ENCODE measurements at regions not wholly inside any gene's neighbourhood (a gene's known extent, or its start where the extent isn't known, plus 50 kb on each side); places are given as distances from the start of the nearest gene placed in this dataset.
"Not testable (repeated sequence)": the region's sequence is repeated elsewhere in the genome, so short reads cannot be mapped to it uniquely, and the experiment has no call there.

- no peak for DNase-seq (ENCODE audit: low spot score)
These were observed 541.5 kb downstream of the PCDH7 start for GRCh38 chr4:31261632-31262031.

DNA sequence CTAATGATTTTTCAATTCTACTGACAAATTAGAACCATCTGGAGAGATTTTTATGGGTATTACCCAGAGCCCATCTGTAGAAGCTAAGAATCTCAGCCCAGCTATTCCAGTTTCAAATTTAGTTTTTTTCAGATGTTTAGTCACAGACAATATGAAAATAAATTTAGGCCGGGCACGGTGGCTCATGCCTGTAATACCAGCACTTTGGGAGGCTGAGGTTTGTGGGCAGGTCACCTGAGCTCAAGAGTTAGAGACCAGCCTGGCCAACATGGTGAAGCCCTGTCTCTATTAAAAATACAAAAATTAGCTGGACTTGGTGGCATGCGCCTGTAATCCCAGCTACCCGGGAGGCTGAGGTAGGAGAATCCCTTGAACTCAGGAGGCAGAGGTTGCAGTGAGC lies 545.9 kb downstream of the PCDH7 start:
- not testable (repeated sequence) for DNase-seq (ENCODE audit: low spot score)

DNA sequence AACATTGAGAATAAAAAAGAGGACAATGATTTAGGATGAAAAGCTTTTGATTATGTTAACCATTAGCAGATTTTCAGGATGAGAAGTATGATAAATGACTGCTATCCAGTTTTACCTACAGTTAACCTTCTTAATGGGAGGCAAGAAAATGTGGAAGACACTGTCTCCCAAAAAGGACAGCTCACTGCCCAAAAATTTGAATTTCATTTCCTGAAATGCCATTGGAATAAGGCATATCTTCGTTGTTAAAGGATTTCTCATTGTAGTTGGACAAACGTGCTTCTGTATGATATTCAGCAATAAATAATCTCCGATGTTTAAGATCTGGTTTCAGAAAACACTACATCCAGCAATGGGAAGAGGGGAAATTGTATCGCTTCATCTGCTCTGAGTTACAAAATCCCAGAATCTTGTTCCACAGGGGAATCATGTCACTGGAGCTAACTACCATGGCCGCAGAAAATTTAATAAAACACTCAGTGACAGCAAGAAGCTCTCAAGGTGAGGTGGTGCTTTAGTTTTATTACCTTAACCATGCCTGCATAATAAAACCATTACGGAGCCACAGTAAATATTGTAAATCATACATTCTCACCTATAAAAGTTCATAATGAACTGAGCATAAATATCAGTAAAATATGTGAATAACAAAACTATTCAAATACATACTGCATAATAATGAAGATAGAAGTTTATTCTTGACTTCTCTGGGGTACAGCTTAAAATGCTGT lies 552.3 kb downstream of the PCDH7 start:
- no peak for DNase-seq (ENCODE audit: low spot score)

- no peak for DNase-seq (ENCODE audit: low spot score)
These were observed 555.7 kb downstream of the PCDH7 start for GRCh38 chr4:31275906-31276305.

DNA sequence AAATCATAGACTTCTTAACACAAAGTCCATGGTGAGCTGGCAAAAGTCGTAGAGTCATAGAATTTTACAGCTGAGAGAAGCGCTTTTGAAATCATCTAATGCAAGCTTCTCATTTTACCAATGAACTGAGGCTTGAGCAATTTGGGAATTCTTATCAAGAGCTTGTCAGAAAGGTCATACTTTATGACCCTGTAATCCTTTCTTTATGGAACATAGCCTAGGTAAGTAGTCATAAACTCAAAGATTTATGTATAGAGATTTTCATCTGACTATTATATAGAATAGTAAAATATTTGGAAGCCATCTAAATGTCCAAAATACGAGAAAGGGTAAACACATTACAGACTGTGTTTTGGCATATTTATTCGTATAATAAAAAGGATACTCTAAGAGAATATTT lies 563.5 kb downstream of the PCDH7 start:
- no peak for DNase-seq (ENCODE audit: low spot score)

DNA sequence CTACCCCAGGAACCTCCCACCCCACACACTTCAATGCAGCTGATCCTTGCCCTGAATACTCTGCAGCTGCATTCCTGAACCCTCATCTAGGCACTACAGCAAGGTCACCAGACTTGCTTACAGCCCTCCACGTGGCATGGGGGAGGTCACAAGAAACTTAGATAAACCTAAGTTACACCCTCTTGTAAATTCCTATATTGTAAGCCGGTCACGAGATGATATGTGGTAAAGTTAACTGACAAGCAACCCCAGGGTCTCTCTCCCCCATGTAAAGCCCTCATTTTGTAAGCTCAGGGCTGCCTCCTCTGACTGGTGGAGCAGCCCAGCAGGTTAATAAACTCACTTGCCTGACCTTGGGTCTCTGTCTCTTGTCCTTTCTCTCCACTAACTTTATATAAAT lies 570.7 kb downstream of the PCDH7 start:
- DNase-seq (ENCODE audit: low spot score), result no peak

DNA sequence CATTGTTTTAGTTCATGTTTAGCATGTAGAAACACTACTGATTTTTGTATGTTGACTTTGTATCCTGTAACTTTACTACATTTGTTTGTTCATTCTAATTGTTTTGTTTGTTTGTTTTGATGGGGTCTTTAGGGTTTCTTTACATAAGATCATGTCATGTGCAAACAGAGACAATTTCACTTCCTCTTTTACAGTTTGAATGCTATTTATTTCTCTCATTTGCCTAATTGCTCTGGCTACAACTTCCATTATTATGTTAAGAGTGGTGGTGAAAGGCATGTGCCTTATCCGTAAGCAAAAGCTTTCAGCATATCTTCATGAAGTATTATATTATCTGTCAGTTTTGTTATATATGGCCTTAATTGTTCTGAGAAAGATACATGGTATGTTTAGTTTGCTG lies 571.1 kb downstream of the PCDH7 start:
- no peak for DNase-seq (ENCODE audit: low spot score)

DNA sequence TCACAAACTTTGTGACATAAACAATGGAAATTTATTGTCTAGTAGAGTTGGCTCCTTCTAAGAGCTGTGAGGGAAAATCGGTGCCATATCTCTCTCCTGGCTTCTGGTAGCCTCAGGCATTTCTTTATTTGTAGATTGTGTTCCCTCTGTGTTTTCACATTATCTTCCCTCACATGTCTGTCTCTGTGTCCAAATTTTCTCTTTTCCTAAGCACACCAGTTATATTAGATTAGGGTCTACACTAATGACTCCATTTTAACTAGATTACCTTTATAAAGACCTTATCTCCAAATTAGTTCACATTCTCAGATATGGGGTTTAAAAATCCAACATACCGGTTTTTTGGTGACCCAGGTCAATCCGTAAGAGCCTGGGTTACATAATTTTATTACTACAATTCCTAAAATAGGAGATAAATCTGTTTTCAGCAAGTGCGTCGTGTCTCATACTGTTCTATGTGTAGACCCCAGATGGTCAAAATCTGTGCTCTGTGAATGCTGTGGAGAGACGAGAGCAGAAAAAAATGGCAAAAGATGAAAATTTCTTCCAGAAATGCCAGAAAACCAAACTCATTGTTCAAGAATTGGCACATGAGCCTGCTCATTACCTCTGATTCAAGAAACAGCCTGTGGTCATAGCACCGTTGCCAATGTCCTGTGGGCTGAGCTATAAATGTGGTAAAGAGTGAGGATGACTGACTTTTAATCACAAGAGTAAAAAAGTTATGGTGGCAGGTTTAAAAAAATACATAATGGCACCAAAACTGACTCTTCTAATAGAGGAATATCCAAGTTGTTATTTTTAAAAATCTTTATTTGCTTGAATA lies 574.7 kb downstream of the PCDH7 start:
- DNase-seq (ENCODE audit: low spot score), result no peak

DNA sequence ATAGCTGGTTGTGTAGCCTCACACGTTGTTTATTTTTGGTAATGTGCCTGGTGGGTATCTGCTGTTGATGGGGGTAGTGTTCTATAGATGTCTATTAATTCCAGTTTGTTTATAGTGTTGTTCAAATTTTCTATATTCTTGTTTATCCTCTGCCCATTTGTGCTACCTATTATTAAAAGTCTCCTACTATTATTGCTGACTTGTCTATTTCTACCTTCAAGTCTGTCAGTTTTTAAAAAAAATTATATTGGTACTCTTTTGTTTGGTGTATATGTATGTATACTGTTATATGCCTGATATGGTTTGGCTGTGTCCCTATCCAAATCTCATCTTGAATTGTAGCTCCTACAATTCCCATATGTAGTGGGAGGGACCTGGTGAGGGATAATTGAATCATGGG lies 578.6 kb downstream of the PCDH7 start:
- no peak for DNase-seq (ENCODE audit: low spot score)

DNA sequence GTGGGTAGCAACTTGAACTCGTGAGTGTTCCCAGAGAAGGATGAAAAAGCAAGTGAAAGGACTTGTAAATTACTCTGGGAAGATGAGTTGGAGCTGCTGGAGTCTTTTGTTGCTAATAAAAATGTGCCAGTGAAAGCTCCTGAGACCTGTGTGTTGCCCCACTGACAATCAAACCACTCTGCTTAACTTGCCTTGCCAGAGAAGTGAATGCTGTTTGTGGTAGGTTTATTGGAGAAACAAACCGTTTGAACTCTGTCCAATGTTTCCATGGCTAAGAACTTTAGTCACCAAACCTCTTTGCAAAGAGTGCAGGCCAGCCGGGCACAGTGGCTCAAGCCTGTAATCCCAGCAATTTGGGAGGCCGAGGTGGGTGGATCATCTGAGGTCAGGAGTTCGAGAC lies 586.9 kb downstream of the PCDH7 start:
- peak; percentile 4 for DNase-seq (ENCODE audit: low spot score)

- DNase-seq (ENCODE audit: low spot score), result no peak
These were observed 604.6 kb downstream of the PCDH7 start for GRCh38 chr4:31324814-31325213.

- no peak for DNase-seq (ENCODE audit: low spot score)
These were observed 605.1 kb downstream of the PCDH7 start for GRCh38 chr4:31325300-31325699.

DNA sequence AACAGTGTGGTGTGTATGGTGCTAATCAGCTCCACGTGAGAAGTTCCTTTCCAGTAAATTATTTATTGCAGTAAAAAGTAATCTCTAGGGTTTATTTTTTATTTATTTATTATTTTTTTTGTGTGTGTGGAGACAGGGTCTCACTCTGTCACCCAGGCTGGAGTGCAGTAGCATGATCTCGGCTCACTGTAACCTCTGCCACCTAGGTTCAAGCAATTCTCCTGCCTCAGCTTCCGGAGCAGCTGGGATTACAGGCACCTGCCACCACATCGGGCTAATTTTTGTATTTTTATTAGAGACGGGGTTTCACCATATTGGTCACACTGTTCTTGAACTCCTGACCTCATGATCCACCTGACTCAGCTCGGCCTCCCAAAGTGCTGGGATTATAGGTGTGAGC lies 606.9 kb downstream of the PCDH7 start:
- DNase-seq (ENCODE audit: low spot score), result no peak

DNA sequence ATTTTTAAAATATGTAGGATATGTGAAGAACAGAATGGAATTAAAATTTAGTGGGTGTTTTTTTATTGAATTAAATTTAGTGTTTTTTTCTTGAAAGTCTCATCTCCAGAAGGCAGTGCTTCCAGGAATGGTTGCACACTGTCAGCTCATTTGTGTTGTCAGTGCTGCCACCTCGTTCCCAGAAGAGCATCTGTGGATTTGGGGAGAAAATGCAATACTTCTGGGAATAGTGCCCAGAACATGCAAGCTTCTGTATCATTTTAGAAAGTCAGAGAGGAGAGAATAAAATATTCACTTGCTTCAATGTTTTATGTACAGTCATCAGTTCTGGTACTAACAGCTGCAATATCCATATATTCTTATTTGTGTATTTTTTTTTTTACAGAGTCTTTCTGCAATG lies 608.8 kb downstream of the PCDH7 start:
- no peak for DNase-seq (ENCODE audit: low spot score)

GRCh38 chr4:31334086-31334910 lies 614.1 kb downstream of the PCDH7 start:
- no peak for DNase-seq (ENCODE audit: low spot score)

DNA sequence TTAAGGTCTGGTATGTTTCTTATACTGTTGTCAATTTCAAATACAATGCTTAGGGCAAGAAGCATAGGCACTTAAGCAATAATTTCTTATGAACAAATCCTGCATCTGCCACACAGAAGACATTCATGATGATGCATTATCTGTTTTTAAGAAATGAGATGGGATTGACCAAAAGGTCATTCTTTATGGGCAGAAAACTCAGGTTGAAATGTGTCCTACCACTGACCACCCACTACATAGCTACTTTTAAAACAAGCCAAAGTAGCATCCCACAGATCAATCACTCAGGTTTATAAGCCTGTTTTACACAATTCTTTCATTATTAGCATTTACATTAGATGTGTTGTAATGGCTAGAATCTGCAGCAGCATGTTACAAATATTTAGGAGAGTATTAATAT lies 617.8 kb downstream of the PCDH7 start:
- no peak for DNase-seq (ENCODE audit: low spot score)

- no peak for DNase-seq (ENCODE audit: low spot score)
These were observed 621.6 kb downstream of the PCDH7 start for GRCh38 chr4:31341601-31342359.

GRCh38 chr4:31343061-31343460 lies 622.9 kb downstream of the PCDH7 start:
- no peak for DNase-seq (ENCODE audit: low spot score)

- DNase-seq (ENCODE audit: low spot score), result no peak
These were observed 629.7 kb downstream of the PCDH7 start for GRCh38 chr4:31349907-31350306.

DNA sequence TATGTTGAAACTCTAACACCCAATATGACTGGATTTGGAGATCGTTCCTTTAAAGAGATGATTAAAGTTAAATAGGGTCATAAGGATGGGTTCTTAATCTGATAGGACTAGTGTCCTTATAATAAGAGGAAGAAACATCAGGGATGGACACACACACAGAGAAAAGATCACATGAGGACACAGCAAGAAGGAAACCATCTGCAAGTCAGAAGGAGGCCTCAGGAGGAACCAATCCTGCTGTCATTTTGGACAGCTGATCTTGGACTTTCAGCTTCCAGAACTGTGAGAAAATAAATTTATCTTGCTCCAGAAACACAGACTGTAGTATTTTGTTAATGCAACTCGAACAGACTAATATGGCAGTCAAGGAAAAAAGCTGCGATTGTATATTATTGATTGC lies 631.5 kb downstream of the PCDH7 start:
- DNase-seq (ENCODE audit: low spot score), result no peak

GRCh38 chr4:31356839-31357238 lies 636.7 kb downstream of the PCDH7 start:
- DNase-seq (ENCODE audit: low spot score), result no peak

- DNase-seq (ENCODE audit: low spot score), result no peak
These were observed 640.6 kb downstream of the PCDH7 start for GRCh38 chr4:31360786-31361185.
